NB4 (cell line): ENCODE measurements at regions not wholly inside any gene's neighbourhood (a gene's known extent, or its start where the extent isn't known, plus 50 kb on each side); places are given as distances from the start of the nearest gene placed in this dataset.

ENCODE experiments used
- CTCF ChIP-seq: IDR thresholded peaks from one replicate; pipeline ENCODE4 v1.5.1; 2012; ENCODE audit warnings: low read depth, low read length
- POLR2A ChIP-seq: IDR thresholded peaks from 2 replicates; pipeline ENCODE4 v1.6.1; 2011; ENCODE audit warnings: mild to moderate bottlenecking; ENCODE audit not compliant: insufficient read length; ENCODE audit errors: extremely low read depth

DNA sequence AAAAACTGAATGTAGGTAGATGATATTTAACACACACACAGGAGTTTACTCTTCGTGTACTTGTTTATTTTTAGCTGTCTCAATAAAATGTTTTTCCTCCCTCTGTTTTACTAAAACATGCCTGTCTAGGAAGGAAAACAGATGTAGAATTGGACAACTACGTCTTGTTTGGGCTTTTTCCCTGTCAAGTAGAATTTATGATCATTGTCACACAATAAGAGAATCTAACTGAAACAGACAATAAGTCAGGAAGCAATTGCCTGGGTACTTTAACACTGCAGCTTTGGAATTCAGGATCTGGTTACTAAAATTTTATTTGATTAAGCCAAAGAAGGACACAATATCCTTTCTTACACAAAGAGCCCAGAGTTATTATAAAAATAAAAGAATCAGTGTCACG, 164.2 kb downstream of the ZDHHC21 start:
- TF ChIP-seq CTCF (no peak), POLR2A (no peak)
